ENCODE measurements at regions not wholly inside any gene's neighbourhood (a gene's known extent, or its start where the extent isn't known, plus 50 kb on each side); places are given as distances from the start of the nearest gene placed in this dataset.
A peak's percentile ranks its signal among the peaks of the same experiment; 100 is the strongest.
"Not testable (repeated sequence)": the region's sequence is repeated elsewhere in the genome, so short reads cannot be mapped to it uniquely, and the experiment has no call there.

DNA sequence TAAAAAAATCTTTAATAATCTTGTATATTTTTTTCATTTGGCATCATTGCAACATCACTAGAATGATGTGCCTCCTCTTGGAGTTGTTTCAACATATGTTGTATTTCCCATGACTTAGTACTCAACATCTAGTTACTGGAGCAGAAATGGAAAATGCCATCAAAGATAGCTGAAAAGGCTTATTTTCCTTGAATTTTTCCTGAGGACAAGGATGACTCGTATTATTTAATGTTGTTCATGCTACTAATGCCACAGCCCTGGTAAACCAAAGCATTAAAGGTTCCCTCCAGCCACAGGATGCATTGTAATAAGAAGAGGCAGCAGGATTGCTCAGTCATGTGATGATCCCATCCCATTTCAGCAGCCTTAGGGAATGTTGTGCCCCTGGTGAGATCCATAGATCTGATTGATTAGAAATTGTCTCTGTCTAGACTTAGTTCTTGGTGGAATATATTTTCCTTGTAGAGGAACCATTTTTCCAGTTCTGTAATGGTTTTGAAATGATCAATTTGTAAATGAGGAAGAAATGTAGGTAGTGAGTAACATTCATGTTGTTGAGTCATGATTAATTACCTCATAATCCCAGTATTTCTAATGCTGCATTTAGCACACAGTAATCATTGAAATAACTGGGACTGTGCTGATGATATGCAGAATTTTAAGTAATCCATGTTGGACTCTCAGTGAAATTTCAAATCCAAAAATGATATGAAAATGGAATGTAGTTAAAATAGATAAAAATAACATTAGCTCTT is 91.3 kb upstream of the SMIM30 start:
- DNase-seq, result no peak

DNA sequence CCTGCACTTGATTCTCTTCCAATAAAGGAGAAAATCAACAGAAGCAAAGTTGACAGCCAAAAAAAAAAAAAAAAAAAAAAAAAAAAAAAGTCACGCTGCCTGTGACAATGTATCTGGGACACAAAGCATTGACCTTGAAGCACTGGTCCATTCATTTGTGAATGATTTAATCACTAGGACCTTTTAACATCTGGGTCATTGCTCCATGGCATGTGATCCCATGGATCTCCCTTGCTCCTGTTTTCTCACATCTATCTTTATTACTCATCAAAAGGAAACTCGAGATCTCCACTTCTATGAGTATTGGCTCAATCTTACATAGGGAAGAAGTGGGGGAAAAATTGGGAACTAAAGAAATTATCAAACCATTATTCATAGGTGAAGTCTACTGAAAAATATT is 89.6 kb upstream of the SMIM30 start:
- DNase-seq, result no peak

DNA sequence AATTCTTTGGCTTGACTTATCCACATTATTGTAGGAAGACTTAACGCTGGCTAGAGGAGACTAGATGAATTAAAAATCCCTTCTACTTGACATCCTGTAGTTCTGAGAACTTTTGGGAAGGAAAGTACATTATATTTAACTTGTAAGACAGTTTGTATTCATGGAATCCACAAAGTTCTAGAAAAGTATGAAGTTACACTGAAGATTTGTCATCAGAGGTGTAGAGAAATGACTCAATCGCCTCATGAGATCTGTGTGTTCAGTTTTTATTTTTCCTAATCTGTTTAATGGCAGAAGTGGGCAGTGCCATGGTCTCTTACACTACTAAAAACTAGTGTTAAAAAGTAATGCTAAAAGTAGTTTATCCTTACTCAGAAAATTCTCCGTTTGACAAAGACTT is 89.1 kb upstream of the SMIM30 start:
- DNase-seq, result no peak

DNA sequence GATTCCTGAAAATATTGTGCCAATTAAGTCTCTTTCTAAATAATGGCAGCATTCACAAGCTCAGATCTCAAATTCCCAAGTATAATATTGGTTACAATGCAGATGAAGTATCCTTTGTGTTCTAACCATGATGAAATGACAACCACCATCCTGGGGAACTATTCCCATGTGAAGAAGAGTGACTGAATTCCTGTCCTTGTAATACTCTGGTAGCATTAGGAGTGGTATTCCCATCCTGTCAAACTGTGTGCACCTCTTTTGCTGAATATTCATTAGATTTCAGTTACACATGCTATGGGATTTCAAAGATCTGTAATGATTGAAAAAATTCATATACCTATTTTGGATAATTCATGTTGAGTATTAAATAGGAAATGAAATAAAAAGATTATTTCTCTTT is 86.1 kb upstream of the SMIM30 start:
- DNase-seq, result no peak

DNA sequence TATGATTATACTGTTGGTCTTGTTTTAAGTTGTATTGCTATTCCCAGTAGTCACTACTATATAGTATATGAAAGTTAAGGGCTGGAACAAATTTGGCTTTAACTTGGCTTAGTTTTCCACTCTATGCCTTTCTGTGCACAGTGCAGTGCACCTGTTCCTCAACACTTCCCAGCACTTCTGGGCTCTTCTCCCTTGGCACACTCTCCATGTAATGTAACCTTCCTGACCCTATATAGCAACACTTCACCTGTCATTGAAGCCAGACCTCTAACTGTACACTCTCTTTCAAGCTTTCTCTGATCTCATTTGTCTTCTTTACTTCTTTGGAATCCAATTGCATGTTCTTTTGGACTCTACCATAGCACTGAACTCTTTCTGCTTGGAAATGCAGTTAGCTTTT is 83.9 kb upstream of the SMIM30 start:
- no peak for DNase-seq

DNA sequence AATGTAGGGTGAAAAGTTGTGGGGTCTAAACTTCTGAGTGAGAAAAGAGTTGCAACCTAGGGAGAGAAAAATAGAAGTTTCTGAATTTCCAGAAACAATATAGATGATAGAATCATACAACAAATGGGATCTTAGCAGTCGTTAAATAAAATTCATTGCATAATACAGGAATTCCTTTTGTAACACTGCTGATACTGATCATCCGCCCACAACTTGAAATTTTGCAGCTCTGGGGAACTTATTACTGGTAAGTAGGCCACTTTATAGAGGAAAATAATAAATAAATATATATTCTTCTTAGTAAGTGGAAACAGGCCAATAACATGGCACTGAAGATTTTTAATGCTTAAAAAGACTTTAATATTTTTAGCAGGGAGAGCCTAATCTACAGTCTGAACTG is 81.9 kb upstream of the SMIM30 start:
- no peak for DNase-seq

DNA sequence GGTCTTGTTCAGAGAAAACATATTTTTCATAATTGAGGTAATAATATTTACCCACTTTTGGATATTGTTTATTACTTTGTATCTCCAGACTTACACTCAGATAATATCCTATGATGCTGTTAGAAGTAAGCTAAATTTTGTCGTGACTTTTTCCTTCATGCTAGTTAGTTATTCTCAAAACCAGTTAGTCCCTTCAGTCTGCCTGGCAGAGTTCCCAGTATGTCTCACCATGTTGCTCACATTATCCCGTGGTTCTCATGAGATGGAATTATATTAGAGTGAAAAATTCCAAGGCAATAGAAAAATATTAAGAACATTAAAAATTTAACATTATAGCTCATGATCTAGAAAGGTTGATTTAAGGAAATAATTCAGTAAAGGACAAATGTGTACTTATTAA is 81.5 kb upstream of the SMIM30 start:
- DNase-seq, result peak; percentile 5

DNA sequence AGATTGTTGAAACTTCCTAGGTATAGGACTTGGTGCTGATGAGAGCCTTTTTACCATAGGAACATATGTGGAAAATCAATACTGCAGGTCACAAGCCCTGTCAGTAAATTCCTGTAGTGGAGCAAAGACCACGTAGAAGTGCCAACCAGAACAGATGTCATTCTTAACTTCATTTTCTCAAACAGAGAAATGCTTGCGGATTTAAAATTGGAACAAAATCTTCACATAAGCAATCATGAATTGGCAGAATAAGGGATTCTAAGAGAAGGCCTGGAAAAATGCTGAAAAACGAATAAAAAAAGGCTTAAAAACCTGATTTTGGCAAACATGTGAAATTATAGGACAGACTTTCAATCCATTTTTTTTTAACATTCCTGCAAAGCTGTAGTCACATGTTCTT is 80.8 kb upstream of the SMIM30 start:
- peak; percentile 31 for DNase-seq

DNA sequence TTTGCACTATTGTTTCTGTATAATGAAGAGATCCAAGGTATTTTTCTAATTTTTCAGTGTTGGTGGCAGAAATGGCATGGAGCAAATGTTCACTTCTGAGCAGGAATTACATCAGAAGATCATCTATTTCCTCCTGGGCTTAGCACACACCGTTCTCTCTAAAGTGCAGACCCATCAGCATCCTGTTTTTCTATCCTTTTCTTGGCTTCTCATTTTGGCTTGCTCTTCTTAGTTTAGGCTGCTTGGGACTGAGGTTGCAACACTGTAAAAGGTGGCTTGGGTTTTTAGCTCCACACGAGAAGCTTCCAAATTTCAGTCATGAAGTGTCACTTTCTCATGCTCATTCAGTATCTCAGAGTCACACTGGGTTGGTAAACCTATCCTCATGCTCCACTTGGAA is 79.9 kb upstream of the SMIM30 start:
- DNase-seq, result no peak

DNA sequence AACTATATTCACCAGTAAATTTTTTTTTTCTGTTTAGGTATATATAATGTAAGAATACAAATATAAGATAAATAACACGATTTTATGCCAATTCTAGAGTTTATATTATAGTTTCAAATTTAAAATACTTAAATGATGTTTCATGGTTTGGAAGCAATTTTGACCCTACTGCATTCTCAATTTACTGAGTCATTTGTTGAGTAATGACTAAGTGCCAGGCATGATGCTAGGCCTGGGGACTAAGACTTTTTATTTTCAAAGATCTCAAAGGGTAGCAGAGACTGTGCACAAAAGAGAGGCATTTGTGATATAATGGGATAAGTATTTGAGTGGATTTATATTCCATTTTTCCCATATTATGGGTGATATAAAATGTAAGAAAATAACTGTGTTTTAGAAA is 78.9 kb upstream of the SMIM30 start:
- DNase-seq, result no peak

DNA sequence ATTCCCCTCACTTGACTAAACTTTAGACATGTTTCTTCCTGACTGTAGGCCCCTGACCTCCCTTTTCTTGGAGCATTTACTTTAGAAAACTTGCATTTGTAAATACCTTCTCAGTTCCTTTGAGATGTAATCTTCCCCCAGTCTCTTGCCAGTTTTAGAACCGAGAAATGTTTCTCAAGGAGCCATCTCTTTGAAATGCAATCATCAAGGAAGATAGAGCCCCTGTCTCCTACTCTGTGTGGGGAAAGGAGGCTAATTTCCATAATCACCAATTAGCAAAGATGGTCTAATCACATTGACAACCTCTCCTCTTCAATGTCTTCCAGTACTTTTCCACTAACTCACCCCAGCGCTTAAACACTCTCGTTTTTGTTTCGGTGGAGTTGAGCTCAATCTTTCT is 70.0 kb upstream of the SMIM30 start:
- no peak for DNase-seq

DNA sequence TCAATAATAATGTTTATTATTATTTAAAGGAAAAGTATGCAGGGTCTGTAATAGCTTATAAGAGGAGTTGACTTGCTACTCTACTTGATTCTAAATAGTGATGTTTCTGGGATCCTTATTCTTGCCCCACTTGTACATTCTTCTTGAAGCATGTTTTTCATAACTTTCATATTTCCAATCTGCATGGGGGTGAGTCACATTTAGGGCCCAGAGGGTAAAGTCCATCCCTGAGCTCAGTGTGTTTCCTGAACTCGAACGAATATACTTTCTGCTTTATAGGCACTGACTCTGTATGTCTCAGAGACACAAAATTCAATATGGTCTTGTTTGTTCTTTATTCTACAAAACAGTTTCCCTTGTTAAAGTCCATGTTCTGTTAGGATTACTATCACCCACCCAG is 61.0 kb upstream of the SMIM30 start:
- no peak for DNase-seq

DNA sequence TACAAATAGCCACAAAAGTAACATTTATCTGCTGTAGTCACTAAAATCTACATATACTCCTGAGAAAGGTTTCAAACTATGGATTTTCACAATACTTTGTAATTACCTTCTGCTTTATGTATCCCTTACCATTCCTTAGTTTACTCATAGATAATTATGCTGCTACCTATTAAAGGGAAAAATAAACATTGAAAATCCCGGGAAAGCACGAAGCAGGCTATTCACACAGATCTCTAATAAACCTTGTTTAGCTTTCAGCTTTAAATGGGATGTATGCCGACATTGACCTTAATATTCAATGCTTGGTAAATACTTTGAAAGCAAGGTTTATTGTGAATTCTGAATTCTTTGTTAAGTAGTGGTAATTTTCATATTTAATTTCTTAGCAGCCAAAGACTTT is 58.5 kb upstream of the SMIM30 start:
- no peak for DNase-seq

DNA sequence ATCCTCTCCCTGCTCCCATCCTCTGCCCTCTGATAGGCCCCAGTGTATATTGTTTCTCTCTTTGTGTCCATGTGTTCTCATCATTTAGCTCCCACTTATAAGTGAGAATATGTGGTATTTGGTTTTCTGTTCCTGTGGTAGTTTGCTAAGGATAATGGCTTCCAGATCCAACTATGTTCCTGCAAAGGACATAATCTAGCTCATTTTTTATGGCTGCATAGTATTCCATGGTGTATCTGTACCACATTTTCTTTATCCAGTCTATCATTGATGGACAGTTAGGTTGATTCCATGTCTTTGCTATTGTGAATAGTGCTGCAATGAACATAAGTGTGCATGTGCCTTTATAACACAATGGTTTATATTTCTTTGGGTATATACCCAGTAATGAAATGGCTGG is 57.8 kb upstream of the SMIM30 start:
- not testable (repeated sequence) for DNase-seq

DNA sequence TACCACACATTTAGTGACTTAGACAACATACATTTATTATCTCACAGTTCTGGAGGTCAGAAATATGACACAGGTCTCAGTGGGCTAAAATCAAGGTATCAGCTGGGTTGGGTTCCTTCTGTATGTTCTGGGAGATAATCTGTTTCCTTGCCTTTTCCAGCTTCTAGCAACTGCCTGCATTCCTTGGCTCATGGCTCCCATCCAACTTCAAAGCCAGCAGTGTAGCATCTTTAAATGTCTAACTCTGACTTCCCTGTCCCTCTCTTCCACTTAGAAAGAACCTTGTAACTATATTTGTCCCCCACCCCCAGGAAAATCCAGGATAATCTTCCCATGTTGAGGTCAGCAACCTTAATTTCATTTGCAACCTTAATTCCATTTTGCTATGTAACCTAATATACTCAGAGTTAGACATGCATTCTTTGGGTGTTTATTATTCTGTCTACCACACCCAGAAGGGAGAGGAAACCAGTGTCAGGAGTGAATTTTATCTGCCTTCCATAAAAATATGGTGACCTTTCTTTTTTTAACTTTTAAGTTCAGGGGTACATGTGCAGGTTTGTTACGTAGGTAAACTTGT is 57.3 kb upstream of the SMIM30 start:
- no peak for DNase-seq

DNA sequence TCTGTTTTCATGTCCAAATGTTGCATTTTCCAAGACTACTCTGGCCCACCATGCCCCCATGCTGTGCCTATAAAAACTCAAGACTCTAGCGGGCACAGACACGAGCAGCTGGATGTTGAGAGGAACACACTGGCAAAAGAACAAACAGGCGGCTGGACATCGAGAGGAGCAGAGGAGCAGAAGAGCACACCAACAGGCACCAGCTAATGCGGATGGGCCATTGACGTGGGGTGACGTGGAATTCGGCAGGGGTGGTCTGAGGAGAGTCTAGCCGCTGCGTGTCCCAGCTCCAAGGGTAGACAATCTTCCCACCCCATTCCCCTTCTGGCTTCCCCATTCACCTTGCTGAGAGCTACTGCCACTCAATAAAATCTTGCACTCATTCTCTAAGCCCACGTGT is 54.4 kb upstream of the SMIM30 start:
- no peak for DNase-seq

DNA sequence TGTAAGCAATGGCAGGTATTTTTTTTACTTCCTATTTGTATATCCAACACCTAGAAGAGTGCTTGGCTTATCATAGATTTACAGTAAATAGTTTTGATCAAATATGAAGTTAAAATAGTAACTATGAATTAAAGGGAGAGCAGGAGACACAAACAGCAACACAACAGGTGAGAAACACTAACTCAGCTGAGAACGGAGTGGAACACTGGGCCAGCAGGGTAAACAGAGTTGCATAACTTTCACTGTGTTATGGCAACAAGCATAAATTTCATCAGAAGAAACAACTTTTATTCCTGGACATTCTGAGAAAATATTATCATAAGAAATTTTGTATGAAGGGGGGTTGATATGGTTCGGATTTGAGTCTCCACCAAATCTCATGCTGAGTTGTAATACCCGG is 52.2 kb upstream of the SMIM30 start:
- DNase-seq, result no peak

All from hindlimb muscle (tissue), 1 donor.